ENCODE measurements at regions not wholly inside any gene's neighbourhood (a gene's known extent, or its start where the extent isn't known, plus 50 kb on each side); places are given as distances from the start of the nearest gene placed in this dataset.

DNA sequence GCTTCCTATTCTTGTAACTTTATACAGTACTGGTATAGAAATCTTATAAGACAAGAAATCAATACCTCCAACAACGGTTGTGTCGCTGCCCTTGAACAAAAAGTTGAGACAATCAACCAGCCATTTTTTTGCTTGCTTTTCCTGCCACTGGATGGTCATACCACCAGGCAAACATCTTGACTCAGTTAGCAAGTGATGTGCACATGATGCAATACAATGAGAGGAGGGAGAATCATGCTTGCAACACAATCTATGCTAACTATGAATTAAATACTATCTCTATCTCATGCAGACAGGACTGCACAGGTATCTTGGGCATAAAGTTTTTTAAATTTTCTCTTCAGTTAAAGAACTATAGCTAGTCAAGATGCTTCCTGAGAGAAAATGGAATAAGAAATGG lies 877.7 kb upstream of the CITED2 start:
- in situ Hi-C loops (cut with HindIII; ENCODE audit: low sequenced_read_pairs), result no loop called here
- TF ChIP-seq, protein P1, sequence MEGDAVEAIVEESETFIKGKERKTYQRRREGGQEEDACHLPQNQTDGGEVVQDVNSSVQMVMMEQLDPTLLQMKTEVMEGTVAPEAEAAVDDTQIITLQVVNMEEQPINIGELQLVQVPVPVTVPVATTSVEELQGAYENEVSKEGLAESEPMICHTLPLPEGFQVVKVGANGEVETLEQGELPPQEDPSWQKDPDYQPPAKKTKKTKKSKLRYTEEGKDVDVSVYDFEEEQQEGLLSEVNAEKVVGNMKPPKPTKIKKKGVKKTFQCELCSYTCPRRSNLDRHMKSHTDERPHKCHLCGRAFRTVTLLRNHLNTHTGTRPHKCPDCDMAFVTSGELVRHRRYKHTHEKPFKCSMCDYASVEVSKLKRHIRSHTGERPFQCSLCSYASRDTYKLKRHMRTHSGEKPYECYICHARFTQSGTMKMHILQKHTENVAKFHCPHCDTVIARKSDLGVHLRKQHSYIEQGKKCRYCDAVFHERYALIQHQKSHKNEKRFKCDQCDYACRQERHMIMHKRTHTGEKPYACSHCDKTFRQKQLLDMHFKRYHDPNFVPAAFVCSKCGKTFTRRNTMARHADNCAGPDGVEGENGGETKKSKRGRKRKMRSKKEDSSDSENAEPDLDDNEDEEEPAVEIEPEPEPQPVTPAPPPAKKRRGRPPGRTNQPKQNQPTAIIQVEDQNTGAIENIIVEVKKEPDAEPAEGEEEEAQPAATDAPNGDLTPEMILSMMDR (IDR thresholded peaks at IDR 0.05; ENCODE audit: low read depth, low read length, missing control alignments), result no peak
- H3K4me3 ChIP-seq (ENCODE audit: low read depth, low read length), result no peak overlapping the region
- DNase-seq (ENCODE audit: low read depth), result no peak

DNA sequence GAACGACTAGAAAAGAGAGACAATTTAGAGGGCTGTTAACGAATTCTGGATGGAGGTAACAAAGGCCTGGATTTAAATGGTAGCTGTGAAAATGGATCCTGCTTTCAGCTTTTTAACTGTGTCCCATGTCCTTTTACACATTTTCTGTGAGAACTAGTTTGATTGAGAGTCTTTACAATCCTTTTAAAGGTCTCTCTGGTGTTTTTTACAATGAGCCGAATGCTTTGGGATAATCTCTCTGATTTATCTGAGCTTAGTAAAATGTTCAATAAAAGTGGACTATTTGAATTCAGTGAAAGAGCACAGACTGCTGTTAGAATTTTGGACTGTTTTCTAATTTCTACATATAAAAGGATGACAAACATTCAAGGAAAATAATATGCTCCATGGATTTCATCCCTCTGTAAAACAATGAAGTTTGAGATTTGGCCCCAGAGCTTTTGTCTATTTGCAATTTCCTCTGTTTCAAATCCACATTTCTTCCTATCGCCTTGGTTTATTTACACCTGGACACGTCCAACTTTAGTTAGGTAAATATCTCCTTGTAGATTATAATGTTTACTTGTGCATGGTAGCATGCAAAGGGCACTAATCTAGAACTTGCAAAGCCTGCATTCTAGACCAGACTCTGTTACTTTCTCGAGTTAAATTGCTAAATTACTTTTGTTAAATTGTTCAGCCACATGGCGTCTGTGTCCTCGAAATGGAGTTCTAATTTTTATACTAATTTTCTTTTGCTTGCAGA lies 871.0 kb upstream of the CITED2 start:
- TF ChIP-seq, protein P1 (IDR thresholded peaks at IDR 0.05; ENCODE audit: low read depth, low read length, missing control alignments), result no peak
- in situ Hi-C loops (cut with HindIII; ENCODE audit: low sequenced_read_pairs), result no loop called here
- no peak for DNase-seq (ENCODE audit: low read depth)
- no peak overlapping the region for H3K4me3 ChIP-seq (ENCODE audit: low read depth, low read length)

DNA sequence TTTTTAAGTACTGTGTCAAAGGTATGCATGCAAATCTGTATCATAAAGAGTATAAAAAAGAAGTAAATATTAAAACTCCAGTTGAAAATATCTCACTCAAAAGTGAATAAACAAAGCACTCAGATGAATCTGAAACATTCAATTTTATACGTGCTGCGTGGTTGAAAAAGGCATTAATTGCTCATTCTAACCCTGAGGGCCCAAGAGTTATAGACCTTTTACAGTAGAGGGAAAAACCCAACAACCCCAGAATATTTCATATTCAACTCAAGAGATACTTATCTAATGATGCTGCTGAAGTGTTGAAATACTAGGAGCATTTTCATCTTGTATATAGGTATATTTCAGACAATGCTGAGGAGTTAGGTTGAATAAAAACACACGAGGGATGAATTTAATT lies 862.8 kb upstream of the CITED2 start:
- TF ChIP-seq, protein P1 (IDR thresholded peaks at IDR 0.05; ENCODE audit: low read depth, low read length, missing control alignments), result no peak
- no peak for DNase-seq (ENCODE audit: low read depth)
- in situ Hi-C loops (cut with HindIII; ENCODE audit: low sequenced_read_pairs), result no loop called here
- H3K4me3 ChIP-seq (ENCODE audit: low read depth, low read length), result no peak overlapping the region

DNA sequence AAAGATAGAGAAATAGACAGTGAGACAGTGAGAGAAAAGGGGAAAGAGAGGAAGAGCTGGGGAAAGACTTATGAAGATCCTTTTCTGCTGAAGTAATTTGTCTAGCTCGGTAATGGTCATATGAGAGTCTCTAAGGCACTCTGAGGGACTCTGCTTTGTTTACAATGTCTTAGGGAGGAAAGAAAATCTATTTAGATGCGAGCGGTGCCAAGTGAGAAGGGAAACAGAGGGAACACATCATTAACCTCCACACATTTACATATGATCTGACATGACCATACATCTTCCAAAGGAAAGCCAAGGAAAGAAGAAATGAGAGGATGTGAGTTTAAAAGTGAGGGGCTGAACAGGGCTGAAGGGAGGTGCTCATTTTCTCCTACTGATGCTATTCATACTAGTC lies 862.3 kb upstream of the CITED2 start:
- TF ChIP-seq, protein P1 (IDR thresholded peaks at IDR 0.05; ENCODE audit: low read depth, low read length, missing control alignments), result no peak
- no peak overlapping the region for H3K4me3 ChIP-seq (ENCODE audit: low read depth, low read length)
- DNase-seq (ENCODE audit: low read depth), result no peak
- in situ Hi-C loops (cut with HindIII; ENCODE audit: low sequenced_read_pairs), result no loop called here

DNA sequence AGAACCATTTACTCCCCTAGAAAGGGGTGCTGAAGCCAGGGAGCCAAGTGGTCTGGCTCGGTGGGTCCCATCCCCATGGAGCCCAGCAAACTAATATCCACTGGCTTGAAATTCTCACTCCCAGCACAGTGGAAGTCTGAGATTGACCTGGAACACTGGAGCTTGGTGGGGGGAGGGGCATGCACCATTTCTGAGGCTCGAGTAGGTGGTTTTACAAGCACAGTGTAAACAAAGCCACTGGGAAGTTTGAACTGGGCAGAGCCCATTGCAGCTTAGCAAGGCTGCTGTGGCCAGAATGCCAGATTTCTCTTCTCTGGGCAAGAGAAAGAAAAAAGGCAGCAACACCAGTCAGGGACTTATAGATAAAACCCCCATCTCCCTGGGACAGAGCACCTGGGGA lies 855.8 kb upstream of the CITED2 start:
- in situ Hi-C loops (cut with HindIII; ENCODE audit: low sequenced_read_pairs), result no loop called here
- TF ChIP-seq, protein P1 (IDR thresholded peaks at IDR 0.05; ENCODE audit: low read depth, low read length, missing control alignments), result no peak
- no peak for DNase-seq (ENCODE audit: low read depth)
- H3K4me3 ChIP-seq (ENCODE audit: low read depth, low read length), result no peak overlapping the region

DNA sequence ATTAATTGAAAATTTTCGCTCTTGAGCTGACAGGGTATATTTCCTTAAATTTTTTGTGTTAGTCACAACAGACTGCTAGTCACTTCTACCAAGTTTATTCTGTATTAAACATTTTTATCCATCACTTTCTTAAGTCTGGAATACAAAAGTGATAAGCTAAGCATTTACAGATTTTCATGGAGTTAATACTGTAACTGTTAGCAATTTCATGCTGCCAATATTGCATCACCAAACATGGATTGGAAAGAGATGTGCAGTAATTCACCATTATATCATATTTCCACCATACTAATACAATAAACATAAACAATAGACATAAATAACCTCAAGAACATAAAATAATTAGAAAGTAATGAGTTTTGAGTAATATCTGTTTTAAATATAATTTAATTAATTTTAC lies 854.0 kb upstream of the CITED2 start:
- TF ChIP-seq, protein P1 (IDR thresholded peaks at IDR 0.05; ENCODE audit: low read depth, low read length, missing control alignments), result no peak
- in situ Hi-C loops (cut with HindIII; ENCODE audit: low sequenced_read_pairs), result no loop called here
- no peak overlapping the region for H3K4me3 ChIP-seq (ENCODE audit: low read depth, low read length)
- DNase-seq (ENCODE audit: low read depth), result no peak
